Epithelial cell of esophagus (primary cell): ENCODE measurements at regions not wholly inside any gene's neighbourhood (a gene's known extent, or its start where the extent isn't known, plus 50 kb on each side); places are given as distances from the start of the nearest gene placed in this dataset.

Experiments
- DNase-seq: peaks from one replicate; pipeline ENCODE4 v3.0.0; 2010; ENCODE audit warnings: low read depth
- H3K4me3 ChIP-seq: 2 replicates; pipeline ENCODE4 v1.5.1; 2011; ENCODE audit warnings: mild to moderate bottlenecking, low read length, control low read depth
- CTCF ChIP-seq: IDR thresholded peaks from 2 replicates; pipeline ENCODE4 v1.5.1; 2011; ENCODE audit warnings: low read depth, mild to moderate bottlenecking, low read length, control low read depth, inconsistent platforms; ENCODE audit not compliant: insufficient read depth; ENCODE audit errors: missing control alignments

DNA sequence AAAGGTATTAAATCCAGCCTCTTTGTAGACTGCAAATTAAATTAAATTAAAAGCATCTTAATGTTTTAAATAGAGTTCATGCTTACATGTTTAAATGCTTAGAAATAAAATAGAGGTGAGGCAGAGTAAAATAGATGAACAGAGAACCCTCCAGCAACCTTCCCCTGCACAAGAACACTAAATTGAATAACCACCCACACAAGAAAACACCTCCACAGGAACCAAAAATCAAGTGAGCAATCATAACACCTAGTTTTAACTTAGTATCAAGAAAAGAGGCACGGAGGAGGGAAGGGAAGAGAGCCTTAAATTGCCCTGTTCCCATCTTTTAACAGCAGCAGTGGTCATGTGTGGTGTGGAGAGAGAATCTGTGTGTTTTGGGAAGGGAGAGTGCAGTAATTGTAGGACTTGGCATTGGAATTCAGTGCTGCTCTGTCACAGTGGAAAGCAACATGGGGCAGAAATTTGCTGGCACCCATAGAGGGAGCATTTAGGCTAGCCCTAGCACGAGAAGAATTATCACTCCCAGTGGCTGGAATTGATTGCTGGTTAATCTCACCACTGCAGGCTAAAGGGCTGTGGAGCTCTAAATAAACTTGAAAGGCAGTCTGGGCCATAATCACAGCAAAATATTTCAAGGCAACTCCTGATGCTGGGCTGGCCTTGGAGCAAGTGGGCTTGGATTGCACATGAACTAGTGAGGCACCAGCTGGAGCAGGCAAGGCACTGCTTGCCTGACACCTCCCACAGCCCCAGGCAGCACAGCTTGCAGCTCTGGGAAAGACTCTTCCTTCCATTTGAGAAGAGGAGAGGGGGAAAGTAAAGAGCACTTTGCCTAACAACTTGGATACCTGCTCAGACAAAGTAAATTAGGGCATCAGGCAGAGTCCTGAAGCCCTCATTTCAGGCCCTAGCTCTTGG is 1478.8 kb downstream of the NCAM2 start:
- H3K4me3 ChIP-seq = no peak overlapping the region
- no peak for TF ChIP-seq CTCF
- DNase-seq = no peak

DNA sequence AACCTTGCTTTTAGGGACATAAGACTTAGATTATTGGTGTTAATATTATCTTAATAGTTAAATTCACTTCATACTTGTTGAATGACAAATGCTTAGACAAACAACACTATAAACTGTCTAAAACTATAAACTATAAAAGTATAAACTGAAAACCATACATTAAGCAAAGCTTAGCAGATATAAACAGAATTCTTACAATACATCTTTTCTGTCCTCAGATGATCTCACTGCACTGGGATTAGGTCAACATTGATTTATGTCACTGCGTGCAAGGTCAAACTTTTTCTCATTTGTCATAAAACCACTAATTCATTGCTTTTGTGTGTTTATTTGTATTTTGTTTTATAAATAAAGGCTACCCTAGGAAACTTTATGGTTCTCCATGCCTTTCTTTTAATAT is 1491.8 kb downstream of the NCAM2 start:
- DNase-seq = no peak
- TF ChIP-seq CTCF = no peak
- no peak overlapping the region for H3K4me3 ChIP-seq

DNA sequence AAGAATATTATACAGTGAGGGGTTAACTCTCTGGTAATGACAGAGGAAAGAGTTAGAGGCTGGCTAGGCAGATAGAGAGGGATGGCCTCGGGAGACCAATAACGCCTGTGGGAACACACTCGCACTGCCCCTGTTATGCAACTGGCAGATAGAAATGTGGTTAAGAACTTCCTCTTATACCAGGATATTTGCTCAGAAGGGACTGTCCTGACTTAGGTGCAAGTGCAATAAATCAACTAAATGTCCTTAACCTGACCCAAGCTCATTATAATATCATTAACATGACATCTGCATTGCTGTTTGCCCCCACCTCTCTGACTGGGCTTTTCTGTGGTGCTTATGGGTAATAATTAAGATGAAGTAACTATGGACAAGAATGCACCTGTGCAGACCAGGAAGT is 1518.0 kb downstream of the NCAM2 start:
- TF ChIP-seq CTCF = no peak
- DNase-seq = no peak
- H3K4me3 ChIP-seq = no peak overlapping the region

- no peak overlapping the region for H3K4me3 ChIP-seq
- no peak for TF ChIP-seq CTCF
- no peak for DNase-seq
These were observed 1537.4 kb downstream of the NCAM2 start for GRCh38 chr21:22535630-22536029.

DNA sequence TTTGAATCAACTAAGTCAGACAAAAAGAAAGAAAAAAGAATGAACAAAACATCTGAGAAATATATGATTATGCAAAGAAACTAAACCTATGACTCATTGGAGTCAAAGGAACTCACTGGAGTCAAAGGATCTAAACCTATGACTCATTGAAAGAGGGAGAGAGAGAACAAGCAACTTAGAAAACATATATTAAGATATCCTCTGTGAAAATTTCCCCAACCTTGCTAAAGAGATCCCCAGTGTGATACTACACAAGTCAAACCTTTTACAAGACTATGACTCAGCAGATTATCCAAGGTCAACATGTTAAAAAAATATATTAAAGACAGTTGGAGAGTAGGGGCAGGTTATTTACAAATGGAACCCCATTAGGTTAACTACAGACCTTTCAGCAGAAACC is 1538.3 kb downstream of the NCAM2 start:
- DNase-seq = peak; percentile 37
- no peak for TF ChIP-seq CTCF
- H3K4me3 ChIP-seq = no peak overlapping the region

- TF ChIP-seq CTCF = no peak
- DNase-seq = no peak
- H3K4me3 ChIP-seq = no peak overlapping the region
These were observed 1546.5 kb downstream of the NCAM2 start for GRCh38 chr21:22544747-22545146.

- no peak for TF ChIP-seq CTCF
- DNase-seq = no peak
- H3K4me3 ChIP-seq = no peak overlapping the region
These were observed 1554.2 kb downstream of the NCAM2 start for GRCh38 chr21:22552390-22552789.
